B cell (primary cell): ENCODE measurements at regions not wholly inside any gene's neighbourhood (a gene's known extent, or its start where the extent isn't known, plus 50 kb on each side); places are given as distances from the start of the nearest gene placed in this dataset.

Source experiments
- CTCF ChIP-seq: fragments of 200-600 bp; IDR thresholded peaks from one replicate; pipeline ENCODE4 v1.8.0; 2022; ENCODE audit warnings: antibody characterized with exemption, mild to moderate bottlenecking
- EZH2 ChIP-seq: IDR thresholded peaks from 2 replicates; pipeline ENCODE4 v1.6.1; 2012; ENCODE audit warnings: borderline replicate concordance, low read depth, mild to moderate bottlenecking, moderate library complexity, low read length; ENCODE audit not compliant: insufficient read depth, poor library complexity, severe bottlenecking

- TF ChIP-seq CTCF (no peak), EZH2 (no peak)
Observed at GRCh38 chr3:18787441-18787840, 360.9 kb upstream of the KCNH8 start.
